Duodenal mucosa (tissue), 2 donors: ENCODE measurements at regions not wholly inside any gene's neighbourhood (a gene's known extent, or its start where the extent isn't known, plus 50 kb on each side); places are given as distances from the start of the nearest gene placed in this dataset.
"Not testable (repeated sequence)": the region's sequence is repeated elsewhere in the genome, so short reads cannot be mapped to it uniquely, and the experiment has no call there.

Experiments used
- H3K27ac ChIP-seq: one replicate; pipeline ENCODE4 v1.7.0; 2013; ENCODE audit warnings: low read depth, low read length
- H3K27me3 ChIP-seq, 2 donors: one replicate each; pipeline ENCODE4 v1.7.0; 2013; ENCODE audit warnings: low read length in 2 of 2, control low read depth in 1 of 2; ENCODE audit not compliant: insufficient read depth in 2 of 2, control insufficient read depth in 1 of 2
- H3K36me3 ChIP-seq, 2 donors: one replicate each; pipeline ENCODE4 v1.7.0; 2013; ENCODE audit warnings: low read length in 2 of 2, control low read depth in 1 of 2; ENCODE audit not compliant: insufficient read depth in 2 of 2, control insufficient read depth in 1 of 2
- H3K4me1 ChIP-seq, 2 donors: one replicate each; pipeline ENCODE4 v1.7.0; 2013; ENCODE audit warnings: low read length in 2 of 2, control low read depth in 1 of 2; ENCODE audit not compliant: insufficient read depth in 2 of 2, control insufficient read depth in 1 of 2
- H3K4me3 ChIP-seq, 2 donors: one replicate each; pipeline ENCODE4 v1.7.0; 2013; ENCODE audit warnings: low read length in 2 of 2, low read depth in 1 of 2
- H3K9ac ChIP-seq, 2 donors: one replicate each; pipeline ENCODE4 v1.7.0; 2013; ENCODE audit warnings: low read length in 2 of 2, low read depth in 1 of 2
- H3K9me3 ChIP-seq, 2 donors: one replicate each; pipeline ENCODE4 v1.7.0; 2013; ENCODE audit warnings: low read length in 2 of 2, control low read depth in 1 of 2; ENCODE audit not compliant: control insufficient read depth in 1 of 2

GRCh38 chr7:124137664-124138063, 104.8 kb upstream of the TMEM229A start:
- no peak overlapping the region for H3K27ac ChIP-seq
- H3K9ac ChIP-seq: no peak overlapping the region
- no peak overlapping the region for H3K4me3 ChIP-seq
- no peaks in the 10 kb centered on the region for H3K27me3 ChIP-seq
- no peaks in the 10 kb centered on the region for H3K4me1 ChIP-seq
- no peaks in the 10 kb centered on the region for H3K36me3 ChIP-seq
- no peaks in the 10 kb centered on the region for H3K9me3 ChIP-seq

DNA sequence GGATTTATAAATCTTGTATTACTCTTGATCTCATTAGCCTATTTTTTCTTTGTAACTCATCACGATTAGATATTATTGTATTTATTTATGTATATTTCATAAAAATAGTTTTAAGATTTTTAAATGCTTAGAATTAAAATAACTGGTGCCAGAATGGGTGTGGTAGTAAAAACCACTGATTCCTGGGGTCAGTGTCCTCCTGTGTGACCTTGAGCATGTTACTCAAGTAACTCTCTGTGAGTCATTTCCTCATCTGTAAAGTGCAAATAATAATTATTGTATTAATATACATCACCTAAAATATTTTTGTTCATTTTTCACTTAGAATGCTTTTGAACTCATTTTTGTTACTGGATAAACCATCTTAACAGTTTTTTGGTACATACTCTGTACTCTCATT, 91.3 kb upstream of the TMEM229A start:
- H3K9ac ChIP-seq: no peak overlapping the region
- no peak overlapping the region for H3K4me3 ChIP-seq
- no peaks in the 10 kb centered on the region for H3K36me3 ChIP-seq
- H3K4me1 ChIP-seq: no peaks in the 10 kb centered on the region
- no peak overlapping the region for H3K27ac ChIP-seq
- no peaks in the 10 kb centered on the region for H3K9me3 ChIP-seq
- H3K27me3 ChIP-seq: no peaks in the 10 kb centered on the region

DNA sequence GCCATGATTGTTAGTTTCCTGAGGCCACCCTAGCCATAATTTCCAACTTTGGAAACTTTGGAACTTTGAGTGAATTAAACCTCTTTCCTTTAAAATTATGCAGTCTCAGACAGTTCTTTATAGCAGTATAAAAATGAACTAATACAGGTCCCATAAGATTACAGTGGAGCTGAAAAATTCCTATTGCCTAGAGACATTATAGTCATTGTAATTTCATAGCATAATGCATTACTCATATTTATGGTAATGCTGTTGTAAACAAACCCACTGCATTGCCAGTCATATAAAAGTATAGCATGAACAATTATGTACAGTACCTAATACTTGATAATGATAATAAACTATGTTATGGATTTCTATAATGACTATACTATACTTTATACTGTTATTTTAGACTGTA, 88.0 kb upstream of the TMEM229A start:
- H3K9me3 ChIP-seq: no peaks in the 10 kb centered on the region
- H3K4me1 ChIP-seq: no peaks in the 10 kb centered on the region
- H3K9ac ChIP-seq: no peak overlapping the region
- no peaks in the 10 kb centered on the region for H3K27me3 ChIP-seq
- H3K27ac ChIP-seq: no peak overlapping the region
- no peaks in the 10 kb centered on the region for H3K36me3 ChIP-seq
- H3K4me3 ChIP-seq: no peak overlapping the region

DNA sequence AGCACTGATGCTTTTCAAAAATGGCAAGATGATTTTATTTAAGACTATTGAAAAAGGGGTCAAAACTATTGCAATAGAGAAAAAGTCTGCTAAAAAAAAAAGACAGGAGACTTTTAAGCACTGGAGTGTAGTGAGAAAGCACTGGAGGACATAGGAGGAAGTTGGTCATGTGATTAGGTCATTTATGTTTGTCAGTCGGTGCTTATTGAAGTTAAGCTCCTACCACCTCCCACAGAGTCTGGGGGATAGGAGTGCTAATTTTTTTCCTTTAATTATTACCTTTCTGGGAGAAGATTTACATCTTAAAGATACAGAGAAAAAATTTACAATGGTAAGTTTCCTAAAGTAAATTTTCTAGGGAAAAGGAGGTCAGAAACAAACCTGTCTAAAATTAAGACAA, 80.2 kb upstream of the TMEM229A start:
- Histone ChIP-seq H3K9me3 (no peaks in the 10 kb centered on the region), H3K9ac (no peak overlapping the region), H3K27me3 (no peaks in the 10 kb centered on the region), H3K4me1 (no peaks in the 10 kb centered on the region), H3K4me3 (no peak overlapping the region), H3K36me3 (no peaks in the 10 kb centered on the region), H3K27ac (no peak overlapping the region)

- Histone ChIP-seq H3K9me3 (peaks cover 0 to 5% of the 10 kb centered on the region in 2 donors), H3K27ac (no peak overlapping the region), H3K36me3 (no peaks in the 10 kb centered on the region), H3K4me3 (no peak overlapping the region), H3K27me3 (no peaks in the 10 kb centered on the region), H3K4me1 (no peaks in the 10 kb centered on the region), H3K9ac (no peak overlapping the region)
Measured at GRCh38 chr7:124106575-124106974, 73.7 kb upstream of the TMEM229A start.

- Histone ChIP-seq H3K27me3 (no peaks in the 10 kb centered on the region), H3K4me1 (no peaks in the 10 kb centered on the region), H3K36me3 (no peaks in the 10 kb centered on the region), H3K9me3 (peaks cover 0 to 5% of the 10 kb centered on the region in 2 donors), H3K9ac (no peak overlapping the region), H3K27ac (no peak overlapping the region), H3K4me3 (no peak overlapping the region)
Measured at GRCh38 chr7:124101173-124101768, 68.4 kb upstream of the TMEM229A start.

DNA sequence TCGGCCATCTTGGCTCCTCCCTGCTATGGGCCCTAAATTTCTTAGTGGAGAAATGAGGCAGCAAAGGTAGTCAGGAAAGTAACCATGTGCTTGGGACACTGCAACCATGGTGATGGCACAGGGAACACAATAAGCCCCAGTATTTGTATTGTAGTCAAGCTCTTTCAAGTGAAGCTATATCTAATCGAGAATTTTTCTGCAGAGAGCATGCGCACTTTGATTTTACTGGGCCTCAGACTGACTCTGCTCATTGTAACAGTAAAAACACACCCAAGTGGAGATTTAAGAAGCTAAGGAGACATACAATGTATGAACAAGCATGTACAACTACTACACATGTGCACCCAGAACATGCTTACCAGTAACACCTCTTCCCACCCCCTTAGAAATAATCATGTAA, 67.3 kb upstream of the TMEM229A start:
- Histone ChIP-seq H3K36me3 (no peaks in the 10 kb centered on the region), H3K27ac (no peak overlapping the region), H3K9me3 (peaks cover 0 to 5% of the 10 kb centered on the region in 2 donors), H3K4me3 (no peak overlapping the region), H3K4me1 (no peaks in the 10 kb centered on the region), H3K27me3 (no peaks in the 10 kb centered on the region), H3K9ac (no peak overlapping the region)

GRCh38 chr7:124099585-124099984, 66.7 kb upstream of the TMEM229A start:
- H3K27me3 ChIP-seq, H3K4me3 ChIP-seq, H3K9ac ChIP-seq, H3K36me3 ChIP-seq, H3K4me1 ChIP-seq, H3K27ac ChIP-seq, H3K9me3 ChIP-seq: not testable (repeated sequence)

- no peak overlapping the region for H3K9ac ChIP-seq
- no peaks in the 10 kb centered on the region for H3K27me3 ChIP-seq
- no peak overlapping the region for H3K4me3 ChIP-seq
- no peaks in the 10 kb centered on the region for H3K9me3 ChIP-seq
- H3K4me1 ChIP-seq: peaks cover 5 to 21% of the 10 kb centered on the region in 2 donors
- no peaks in the 10 kb centered on the region for H3K36me3 ChIP-seq
- no peak overlapping the region for H3K27ac ChIP-seq
Measured at GRCh38 chr7:124089621-124090020, 56.8 kb upstream of the TMEM229A start.

- Histone ChIP-seq H3K27me3 (no peaks in the 10 kb centered on the region), H3K4me3 (no peak overlapping the region), H3K27ac (no peak overlapping the region), H3K4me1 (peaks cover 5 to 22% of the 10 kb centered on the region in 2 donors), H3K9ac (no peak overlapping the region), H3K9me3 (no peaks in the 10 kb centered on the region), H3K36me3 (no peaks in the 10 kb centered on the region)
Measured at GRCh38 chr7:124088590-124088989, 55.7 kb upstream of the TMEM229A start.

- no peak overlapping the region for H3K4me3 ChIP-seq
- H3K27ac ChIP-seq: no peak overlapping the region
- H3K27me3 ChIP-seq: no peaks in the 10 kb centered on the region
- H3K4me1 ChIP-seq: peaks cover 5 to 22% of the 10 kb centered on the region in 2 donors
- H3K9ac ChIP-seq: no peak overlapping the region
- no peaks in the 10 kb centered on the region for H3K36me3 ChIP-seq
- H3K9me3 ChIP-seq: no peaks in the 10 kb centered on the region
Measured at GRCh38 chr7:124086843-124087242, 54.0 kb upstream of the TMEM229A start.
